ENCODE measurements at regions not wholly inside any gene's neighbourhood (a gene's known extent, or its start where the extent isn't known, plus 50 kb on each side); places are given as distances from the start of the nearest gene placed in this dataset.

GRCh38 chr13:38570706-38571105 is 116.2 kb upstream of the FREM2 start:
- no peak for DNase-seq (ENCODE audit: low spot score in 2 of 2, unreplicated experiment in 2 of 2)
- Mint-ChIP-seq H3K27ac (no peak overlapping the region), H3K9me3 (peaks cover 36% of the 10 kb centered on the region), H3K36me3 (peaks cover 13% of the 10 kb centered on the region), H3K4me3 (no peak overlapping the region), H3K4me1 (peaks cover 17% of the 10 kb centered on the region), H3K27me3 (ENCODE audit: low read depth) (no peaks in the 10 kb centered on the region)
- TF ChIP-seq CTCF (IDR thresholded peaks at IDR 0.05; ENCODE audit: unreplicated experiment): no peak

- TF ChIP-seq CTCF (IDR thresholded peaks at IDR 0.05; ENCODE audit: unreplicated experiment): no peak
- H3K4me3 Mint-ChIP-seq: no peak overlapping the region
- no peak overlapping the region for H3K27ac Mint-ChIP-seq
- peaks cover 5% of the 10 kb centered on the region for H3K36me3 Mint-ChIP-seq
- H3K9me3 Mint-ChIP-seq: peaks cover 22% of the 10 kb centered on the region
- H3K27me3 Mint-ChIP-seq (ENCODE audit: low read depth): no peaks in the 10 kb centered on the region
- DNase-seq (ENCODE audit: low spot score in 2 of 2, unreplicated experiment in 2 of 2): no peak
- H3K4me1 Mint-ChIP-seq: peaks cover 6% of the 10 kb centered on the region
Observed at GRCh38 chr13:38575427-38575826, 111.5 kb upstream of the FREM2 start.

GRCh38 chr13:38577048-38577447 is 109.8 kb upstream of the FREM2 start:
- H3K4me1 Mint-ChIP-seq: peaks cover 11% of the 10 kb centered on the region
- no peak overlapping the region for H3K27ac Mint-ChIP-seq
- H3K27me3 Mint-ChIP-seq (ENCODE audit: low read depth): no peaks in the 10 kb centered on the region
- TF ChIP-seq CTCF (IDR thresholded peaks at IDR 0.05; ENCODE audit: unreplicated experiment): no peak
- no peak overlapping the region for H3K4me3 Mint-ChIP-seq
- DNase-seq (ENCODE audit: low spot score in 2 of 2, unreplicated experiment in 2 of 2): no peak
- no peaks in the 10 kb centered on the region for H3K36me3 Mint-ChIP-seq
- peaks cover 6% of the 10 kb centered on the region for H3K9me3 Mint-ChIP-seq

- peaks cover 7% of the 10 kb centered on the region for H3K4me1 Mint-ChIP-seq
- no peaks in the 10 kb centered on the region for H3K27me3 Mint-ChIP-seq (ENCODE audit: low read depth)
- no peaks in the 10 kb centered on the region for H3K36me3 Mint-ChIP-seq
- no peak for DNase-seq (ENCODE audit: low spot score in 2 of 2, unreplicated experiment in 2 of 2)
- TF ChIP-seq CTCF (IDR thresholded peaks at IDR 0.05; ENCODE audit: unreplicated experiment): peak; percentile 28
- no peak overlapping the region for H3K4me3 Mint-ChIP-seq
- H3K27ac Mint-ChIP-seq: no peak overlapping the region
- H3K9me3 Mint-ChIP-seq: peaks cover 3% of the 10 kb centered on the region
Observed at GRCh38 chr13:38582133-38582532, 104.7 kb upstream of the FREM2 start.

- TF ChIP-seq CTCF (IDR thresholded peaks at IDR 0.05; ENCODE audit: unreplicated experiment): no peak
- Mint-ChIP-seq H3K4me3 (no peak overlapping the region), H3K9me3 (peaks cover 28% of the 10 kb centered on the region), H3K27ac (no peak overlapping the region), H3K36me3 (peaks cover 6% of the 10 kb centered on the region), H3K27me3 (ENCODE audit: low read depth) (no peaks in the 10 kb centered on the region), H3K4me1 (no peaks in the 10 kb centered on the region)
- DNase-seq (ENCODE audit: low spot score in 2 of 2, unreplicated experiment in 2 of 2): no peak
Observed at GRCh38 chr13:38590230-38590629, 96.6 kb upstream of the FREM2 start.

All from mesothelial cell of epicardium (in vitro differentiated cells).